ENCODE measurements at regions not wholly inside any gene's neighbourhood (a gene's known extent, or its start where the extent isn't known, plus 50 kb on each side); places are given as distances from the start of the nearest gene placed in this dataset.

GRCh38 chr2:64222351-64222750, 78.1 kb upstream of the PELI1 start:
- no peak for DNase-seq

- DNase-seq: no peak
Observed at GRCh38 chr2:64223055-64223454, 78.8 kb upstream of the PELI1 start.

- DNase-seq: no peak
Observed at GRCh38 chr2:64225491-64225890, 81.3 kb upstream of the PELI1 start.

- DNase-seq: no peak
Observed at GRCh38 chr2:64226611-64227010, 82.4 kb upstream of the PELI1 start.

GRCh38 chr2:64227603-64228125, 83.4 kb upstream of the PELI1 start:
- no peak for DNase-seq

GRCh38 chr2:64228126-64228678, 84.0 kb upstream of the PELI1 start:
- peak; percentile 60 for DNase-seq

GRCh38 chr2:64228918-64229317, 84.7 kb upstream of the PELI1 start:
- DNase-seq: no peak

GRCh38 chr2:64230540-64230939, 86.3 kb upstream of the PELI1 start:
- DNase-seq: no peak

GRCh38 chr2:64232266-64232665, 88.0 kb upstream of the PELI1 start:
- no peak for DNase-seq

- DNase-seq: no peak
Observed at GRCh38 chr2:64233376-64233922, 89.2 kb upstream of the PELI1 start.

- no peak for DNase-seq
Observed at GRCh38 chr2:64234150-64234549, 89.9 kb upstream of the PELI1 start.

GRCh38 chr2:64234785-64235184, 90.6 kb upstream of the PELI1 start:
- no peak for DNase-seq

- DNase-seq: no peak
Observed at GRCh38 chr2:64237266-64237665, 93.0 kb upstream of the PELI1 start.

GRCh38 chr2:64238799-64239198, 94.6 kb upstream of the PELI1 start:
- DNase-seq: no peak

GRCh38 chr2:64243081-64244036, 99.1 kb upstream of the PELI1 start:
- no peak for DNase-seq

- no peak for DNase-seq
Observed at GRCh38 chr2:64244037-64244416, 99.8 kb upstream of the PELI1 start.

- no peak for DNase-seq
Observed at GRCh38 chr2:64245631-64246030, 101.4 kb upstream of the PELI1 start.

GRCh38 chr2:64246962-64247361, 102.7 kb upstream of the PELI1 start:
- DNase-seq: no peak

- no peak for DNase-seq
Observed at GRCh38 chr2:64249426-64249825, 105.2 kb upstream of the PELI1 start.

GRCh38 chr2:64250063-64250462, 105.8 kb upstream of the PELI1 start:
- DNase-seq: no peak

GRCh38 chr2:64250751-64251423, 106.7 kb upstream of the PELI1 start:
- no peak for DNase-seq

- no peak for DNase-seq
Observed at GRCh38 chr2:64251497-64252250, 107.5 kb upstream of the PELI1 start.
